B cell (primary cell): ENCODE measurements at regions not wholly inside any gene's neighbourhood (a gene's known extent, or its start where the extent isn't known, plus 50 kb on each side); places are given as distances from the start of the nearest gene placed in this dataset.

ENCODE experiments used
- EZH2 ChIP-seq: IDR thresholded peaks from 2 replicates; pipeline ENCODE4 v1.6.1; 2012; ENCODE audit warnings: borderline replicate concordance, low read depth, mild to moderate bottlenecking, moderate library complexity, low read length; ENCODE audit not compliant: insufficient read depth, poor library complexity, severe bottlenecking
- TF ChIP-seq, protein P1 (sequence below): fragments of 200-600 bp; IDR thresholded peaks from one replicate; pipeline ENCODE4 v1.8.0; 2022; ENCODE audit warnings: antibody characterized with exemption, mild to moderate bottlenecking

- TF ChIP-seq, protein P1, sequence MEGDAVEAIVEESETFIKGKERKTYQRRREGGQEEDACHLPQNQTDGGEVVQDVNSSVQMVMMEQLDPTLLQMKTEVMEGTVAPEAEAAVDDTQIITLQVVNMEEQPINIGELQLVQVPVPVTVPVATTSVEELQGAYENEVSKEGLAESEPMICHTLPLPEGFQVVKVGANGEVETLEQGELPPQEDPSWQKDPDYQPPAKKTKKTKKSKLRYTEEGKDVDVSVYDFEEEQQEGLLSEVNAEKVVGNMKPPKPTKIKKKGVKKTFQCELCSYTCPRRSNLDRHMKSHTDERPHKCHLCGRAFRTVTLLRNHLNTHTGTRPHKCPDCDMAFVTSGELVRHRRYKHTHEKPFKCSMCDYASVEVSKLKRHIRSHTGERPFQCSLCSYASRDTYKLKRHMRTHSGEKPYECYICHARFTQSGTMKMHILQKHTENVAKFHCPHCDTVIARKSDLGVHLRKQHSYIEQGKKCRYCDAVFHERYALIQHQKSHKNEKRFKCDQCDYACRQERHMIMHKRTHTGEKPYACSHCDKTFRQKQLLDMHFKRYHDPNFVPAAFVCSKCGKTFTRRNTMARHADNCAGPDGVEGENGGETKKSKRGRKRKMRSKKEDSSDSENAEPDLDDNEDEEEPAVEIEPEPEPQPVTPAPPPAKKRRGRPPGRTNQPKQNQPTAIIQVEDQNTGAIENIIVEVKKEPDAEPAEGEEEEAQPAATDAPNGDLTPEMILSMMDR: no peak
- TF ChIP-seq EZH2: no peak
These were observed 247.4 kb downstream of the ADGRA3 start for GRCh38 chr4:22268350-22269025.
